ENCODE measurements at regions not wholly inside any gene's neighbourhood (a gene's known extent, or its start where the extent isn't known, plus 50 kb on each side); places are given as distances from the start of the nearest gene placed in this dataset.
A peak's percentile ranks its signal among the peaks of the same experiment; 100 is the strongest.

- ATAC-seq: no peak
- no peak overlapping the region for H3K4me3 ChIP-seq
- DNase-seq: no peak
- H3K36me3 ChIP-seq: no peaks in the 10 kb centered on the region
- no peaks in the 10 kb centered on the region for H3K9me3 ChIP-seq
- H3K27me3 ChIP-seq (ENCODE audit: low read depth): no peaks in the 10 kb centered on the region
- H3K4me1 ChIP-seq: no peaks in the 10 kb centered on the region
- intact Hi-C loops (cut with DNase I): no loop called here
- no peak overlapping the region for H3K27ac ChIP-seq
- TF ChIP-seq CTCF (IDR thresholded peaks at IDR 0.05): no peak
Measured at GRCh38 chr15:50837256-50837770, 71.2 kb upstream of the AP4E1 start.

DNA sequence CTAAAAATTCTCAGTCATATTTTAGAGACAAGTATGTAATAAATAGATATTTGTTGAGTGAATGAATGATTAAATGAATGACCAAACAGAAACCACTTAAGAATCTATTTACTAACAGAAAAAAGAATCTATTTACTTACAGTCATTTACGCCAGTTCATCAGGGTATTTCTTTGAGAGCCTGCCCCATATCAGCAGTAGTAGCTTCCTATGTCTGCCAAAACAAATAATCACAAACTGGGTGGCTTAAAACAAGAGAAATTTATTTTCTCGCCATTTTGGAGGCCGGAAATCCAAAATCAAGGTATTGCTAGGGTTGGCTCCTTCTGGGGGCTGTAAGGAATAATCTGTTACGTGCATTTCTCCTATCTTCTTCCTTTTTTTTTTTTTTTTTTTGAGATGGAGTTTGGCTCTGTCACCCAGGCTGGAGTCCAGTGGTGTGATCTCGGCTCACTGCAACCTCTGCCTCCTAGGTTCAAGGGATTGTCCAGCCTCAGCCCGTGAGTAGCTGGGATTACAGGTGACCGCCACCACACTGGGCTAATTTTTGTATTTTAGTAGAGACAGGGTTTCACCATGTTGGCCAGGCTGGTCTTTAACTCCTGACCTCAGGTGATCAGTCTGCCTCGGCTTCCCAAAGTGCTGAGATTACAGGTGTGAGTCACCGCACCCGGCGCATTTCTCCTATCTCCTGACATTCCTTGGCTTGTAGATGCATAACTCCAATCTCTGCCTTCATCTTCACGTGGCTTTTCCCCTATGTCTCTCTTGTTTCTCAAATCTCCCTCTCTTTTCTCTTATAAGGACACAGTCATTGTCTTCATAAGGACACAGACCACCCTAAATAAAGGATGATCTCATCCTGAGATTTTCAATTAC, 65.2 kb upstream of the SPPL2A start:
- no peaks in the 10 kb centered on the region for H3K27me3 ChIP-seq (ENCODE audit: low read depth)
- no peak for TF ChIP-seq CTCF (IDR thresholded peaks at IDR 0.05)
- no peaks in the 10 kb centered on the region for H3K36me3 ChIP-seq
- intact Hi-C loops (cut with DNase I): no loop called here
- H3K9me3 ChIP-seq: no peaks in the 10 kb centered on the region
- DNase-seq: no peak
- H3K4me3 ChIP-seq: no peak overlapping the region
- no peaks in the 10 kb centered on the region for H3K4me1 ChIP-seq
- ATAC-seq: no peak
- H3K27ac ChIP-seq: no peak overlapping the region

- Histone ChIP-seq H3K27me3 (ENCODE audit: low read depth) (no peaks in the 10 kb centered on the region), H3K4me1 (no peaks in the 10 kb centered on the region), H3K36me3 (no peaks in the 10 kb centered on the region), H3K4me3 (no peak overlapping the region), H3K9me3 (no peaks in the 10 kb centered on the region), H3K27ac (no peak overlapping the region)
- ATAC-seq (peak; percentile 39 to 56), DNase-seq (no peak)
- intact Hi-C loops (cut with DNase I): no loop called here
- TF ChIP-seq CTCF (IDR thresholded peaks at IDR 0.05): no peak
Measured at GRCh38 chr15:50828610-50829206, 63.2 kb upstream of the SPPL2A start.

GRCh38 chr15:50825946-50826345, 60.4 kb upstream of the SPPL2A start:
- no peak overlapping the region for H3K27ac ChIP-seq
- no peaks in the 10 kb centered on the region for H3K27me3 ChIP-seq (ENCODE audit: low read depth)
- no peaks in the 10 kb centered on the region for H3K36me3 ChIP-seq
- TF ChIP-seq CTCF (IDR thresholded peaks at IDR 0.05): no peak
- H3K4me1 ChIP-seq: no peaks in the 10 kb centered on the region
- H3K4me3 ChIP-seq: no peak overlapping the region
- no peaks in the 10 kb centered on the region for H3K9me3 ChIP-seq
- DNase-seq (no peak), ATAC-seq (no peak)
- intact Hi-C loops (cut with DNase I): no loop called here

DNA sequence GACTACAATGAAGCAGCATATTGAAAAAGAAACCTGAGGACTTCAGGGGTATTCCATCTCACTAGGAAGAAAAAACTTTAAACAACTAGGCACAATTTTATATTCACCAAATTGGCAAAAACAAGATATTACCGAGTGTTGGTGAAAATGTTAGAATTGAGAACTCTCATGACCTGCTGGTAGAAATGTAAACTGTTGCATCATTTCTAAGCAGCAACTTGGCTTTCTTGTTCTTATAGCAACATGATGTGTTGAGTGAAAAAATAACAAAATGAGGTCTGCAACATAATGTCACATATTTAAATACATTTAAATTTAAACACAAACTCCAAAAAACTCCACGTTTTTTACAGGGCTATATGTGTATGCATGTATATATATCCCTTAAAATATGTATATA, 59.0 kb upstream of the SPPL2A start:
- TF ChIP-seq CTCF (IDR thresholded peaks at IDR 0.05): no peak
- ATAC-seq (no peak), DNase-seq (no peak)
- no peak overlapping the region for H3K27ac ChIP-seq
- no peaks in the 10 kb centered on the region for H3K27me3 ChIP-seq (ENCODE audit: low read depth)
- H3K4me1 ChIP-seq: no peaks in the 10 kb centered on the region
- H3K4me3 ChIP-seq: no peak overlapping the region
- no peaks in the 10 kb centered on the region for H3K36me3 ChIP-seq
- intact Hi-C loops (cut with DNase I): no loop called here
- H3K9me3 ChIP-seq: no peaks in the 10 kb centered on the region
